Panc1 (cell line): ENCODE measurements at regions not wholly inside any gene's neighbourhood (a gene's known extent, or its start where the extent isn't known, plus 50 kb on each side); places are given as distances from the start of the nearest gene placed in this dataset.

Experiments
- CTCF ChIP-seq: fragments of 450-650 bp; IDR thresholded peaks from 2 replicates; pipeline ENCODE4 v1.5.1; 2017; ENCODE audit warnings: mild to moderate bottlenecking
- REST ChIP-seq, 2 experiments: IDR thresholded peaks; 2 replicates each; pipeline ENCODE4 v1.6.1; 2011 to 2012; ENCODE audit warnings: low read depth in 2 of 2, control low read depth in 1 of 2, low read length in 1 of 2, mild to moderate bottlenecking in 1 of 2, moderate library complexity in 1 of 2; ENCODE audit not compliant: insufficient read depth in 1 of 2

GRCh38 chr13:19239114-19239860, 57.7 kb upstream of the TUBA3C start:
- TF ChIP-seq CTCF (no peak), REST (IDR thresholded peaks at IDR 0.05; ENCODE audit: insufficient read depth in 1 of 2, low read depth in 2 of 2, low read length in 1 of 2) (no peak)
